H1 (cell line): ENCODE measurements at regions not wholly inside any gene's neighbourhood (a gene's known extent, or its start where the extent isn't known, plus 50 kb on each side); places are given as distances from the start of the nearest gene placed in this dataset.

Source experiments
- CTCF ChIA-PET: fragments of 300-600 bp; sonication (Branson Sonifier 250); formaldehyde crosslinking; loops from one replicate; lab custom pipeline; 2021; ENCODE audit not compliant: partially characterized antibody; lab: Charles Lee
- POLR2A ChIA-PET: fragments of 300-600 bp; sonication (Branson Sonifier 250); formaldehyde crosslinking; loops from one replicate; lab custom pipeline; 2021; ENCODE audit warnings: inconsistent platforms; ENCODE audit not compliant: partially characterized antibody; lab: Charles Lee
- DNase-seq, 2 experiments: peaks; one replicate each; pipeline versions ENCODE4 v3.0.0 to v3.0.0-alpha.2; 2010 to 2022; ENCODE audit warnings: low spot score in 2 of 2, low read depth in 1 of 2, mixed read lengths in 1 of 2
- FAIRE-seq: peaks from 2 replicates; lab custom pipeline; 2011; peaks lifted over from hg19 to GRCh38; lab: Jason Lieb, UNC
- H2AFZ ChIP-seq: 2 replicates; pipeline ENCODE4 v1.8.1; 2012; ENCODE audit warnings: low read length, inconsistent platforms
- H2AK5ac ChIP-seq: 2 replicates; pipeline ENCODE4 v1.6.1; 2013; ENCODE audit warnings: low read depth, low read length
- H2BK120ac ChIP-seq: replicated peaks from 2 replicates; pipeline ENCODE3; 2013; ENCODE audit warnings: low read depth, low read length, inconsistent platforms
- H2BK12ac ChIP-seq: 2 replicates; pipeline ENCODE4 v1.6.1; 2013; ENCODE audit warnings: low read depth, low read length
- H2BK15ac ChIP-seq: 2 replicates; pipeline ENCODE4 v1.6.1; 2013; ENCODE audit warnings: low read length
- H2BK20ac ChIP-seq: 2 replicates; pipeline ENCODE4 v1.6.1; 2013; ENCODE audit warnings: low read length
- H2BK5ac ChIP-seq: 2 replicates; pipeline ENCODE4 v1.6.1; 2013; ENCODE audit warnings: low read depth, low read length
- H3K14ac ChIP-seq: 2 replicates; pipeline ENCODE4 v1.6.1; 2013; ENCODE audit warnings: inconsistent platforms; ENCODE audit not compliant: insufficient read length
- H3K18ac ChIP-seq: 2 replicates; pipeline ENCODE4 v1.6.1; 2013; ENCODE audit warnings: low read length; ENCODE audit errors: extremely low read depth
- H3K23ac ChIP-seq: 2 replicates; pipeline ENCODE4 v1.6.1; 2013; ENCODE audit warnings: inconsistent platforms; ENCODE audit not compliant: insufficient read length
- H3K23me2 ChIP-seq: 2 replicates; pipeline ENCODE4 v1.6.1; 2013; ENCODE audit warnings: low read depth, low read length
- H3K27ac ChIP-seq: 2 replicates; pipeline ENCODE4 v1.6.1; 2011; ENCODE audit warnings: low read depth, low read length, inconsistent platforms
- H3K27me3 ChIP-seq, 4 experiments: replicated peaks in 1 of 4; 1 replicate in 1 of 4; 2 replicates in 3 of 4; pipeline versions ENCODE4 v1.6.1 to v1.8.1; 2011 to 2013; ENCODE audit warnings: low read length in 3 of 4, mild to moderate bottlenecking in 3 of 4, inconsistent platforms in 2 of 4, mixed read lengths in 2 of 4, moderate library complexity in 1 of 4; ENCODE audit not compliant: control insufficient read depth in 3 of 4, insufficient read depth in 3 of 4; ENCODE audit errors: extremely low read depth in 1 of 4
- H3K36me3 ChIP-seq, 4 experiments: 2 replicates each; pipeline versions ENCODE4 v1.6.1 to v1.8.1; 2011 to 2013; ENCODE audit warnings: mild to moderate bottlenecking in 4 of 4, low read length in 3 of 4, moderate library complexity in 2 of 4, control low read depth in 1 of 4, inconsistent platforms in 1 of 4; ENCODE audit not compliant: insufficient read depth in 4 of 4, control insufficient read depth in 2 of 4
- H3K4ac ChIP-seq: replicated peaks from 2 replicates; pipeline ENCODE3; 2013; ENCODE audit warnings: low read length, low read depth, mixed read lengths, inconsistent platforms; ENCODE audit not compliant: insufficient read length
- H3K4me1 ChIP-seq, 4 experiments: replicated peaks in 1 of 4; 1 replicate in 1 of 4; 2 replicates in 3 of 4; pipeline versions ENCODE4 v1.6.1 to v1.8.1; 2011 to 2013; ENCODE audit warnings: low read length in 3 of 4, inconsistent platforms in 2 of 4, mixed read lengths in 1 of 4; ENCODE audit not compliant: insufficient read depth in 4 of 4, control insufficient read depth in 3 of 4
- H3K4me2 ChIP-seq, 2 experiments: 2 replicates each; pipeline versions ENCODE4 v1.6.1 to v1.8.1; 2011 to 2013; ENCODE audit warnings: low read depth in 2 of 2, low read length in 2 of 2, control low read depth in 1 of 2, inconsistent platforms in 1 of 2, mild to moderate bottlenecking in 1 of 2; ENCODE audit not compliant: insufficient read depth in 1 of 2
- H3K4me3 ChIP-seq, 4 experiments: fragments of 200-600, 300-600 bp in 1 of 4; sonication (generic), shearing (Covaris generic), sonication (Bioruptor Twin) in 1 of 4; 2 replicates each; pipeline versions ENCODE4 v1.5.1 to v1.8.1; 2011 to 2016; ENCODE audit warnings: low read length in 4 of 4, low read depth in 3 of 4, control low read depth in 2 of 4, inconsistent platforms in 2 of 4, mild to moderate bottlenecking in 2 of 4, mixed read lengths in 1 of 4, moderate library complexity in 1 of 4; ENCODE audit not compliant: insufficient read depth in 2 of 4; ENCODE audit errors: extremely low read depth in 1 of 4
- H3K56ac ChIP-seq: replicated peaks from 2 replicates; pipeline ENCODE3; 2013; ENCODE audit warnings: low read depth, mild to moderate bottlenecking, mixed read lengths, low read length, inconsistent platforms; ENCODE audit not compliant: insufficient read length
- H3K79me1 ChIP-seq: 2 replicates; pipeline ENCODE4 v1.6.1; 2013; ENCODE audit warnings: low read depth, low read length, control low read depth
- H3K79me2 ChIP-seq, 2 experiments: 2 replicates each; pipeline versions ENCODE4 v1.6.1 to v1.8.1; 2012 to 2013; ENCODE audit warnings: low read length in 2 of 2, mild to moderate bottlenecking in 2 of 2, inconsistent platforms in 1 of 2; ENCODE audit not compliant: insufficient read depth in 2 of 2, control insufficient read depth in 1 of 2
- H3K9ac ChIP-seq, 4 experiments: replicated peaks in 1 of 4; 1 replicate in 1 of 4; 2 replicates in 3 of 4; pipeline versions ENCODE4 v1.6.1 to v1.8.1; 2011 to 2013; ENCODE audit warnings: low read depth in 3 of 4, low read length in 3 of 4, control low read depth in 2 of 4, mild to moderate bottlenecking in 2 of 4, moderate library complexity in 2 of 4, inconsistent platforms in 1 of 4; ENCODE audit errors: extremely low read depth in 1 of 4
- H3K9me3 ChIP-seq, 2 experiments: 2 replicates each; pipeline versions ENCODE4 v1.6.1 to v1.8.1; 2012 to 2013; ENCODE audit warnings: mild to moderate bottlenecking in 2 of 2, moderate library complexity in 2 of 2, control low read depth in 1 of 2, inconsistent platforms in 1 of 2, low read depth in 1 of 2, low read length in 1 of 2, mixed read lengths in 1 of 2; ENCODE audit not compliant: insufficient read depth in 2 of 2
- H4K20me1 ChIP-seq, 2 experiments: replicated peaks in 1 of 2; 2 replicates each; pipeline versions ENCODE3 to v1.8.1; 2011 to 2013; ENCODE audit warnings: inconsistent platforms in 2 of 2, low read length in 2 of 2, mild to moderate bottlenecking in 1 of 2; ENCODE audit not compliant: insufficient read depth in 2 of 2, control insufficient read depth in 1 of 2
- H4K5ac ChIP-seq: 2 replicates; pipeline ENCODE4 v1.6.1; 2013; ENCODE audit warnings: low read length, low read depth, mixed read lengths, inconsistent platforms; ENCODE audit not compliant: insufficient read length
- H4K8ac ChIP-seq: 2 replicates; pipeline ENCODE4 v1.8.0; 2013; ENCODE audit warnings: mild to moderate bottlenecking, moderate library complexity, low read length, inconsistent platforms; ENCODE audit not compliant: insufficient read depth; ENCODE audit errors: extremely low read depth
- H4K91ac ChIP-seq: replicated peaks from 2 replicates; pipeline ENCODE3; 2013; ENCODE audit warnings: low read length, mixed read lengths, inconsistent platforms; ENCODE audit not compliant: insufficient read length
- BRCA1 ChIP-seq: IDR thresholded peaks from 2 replicates; pipeline ENCODE4 v1.6.1; 2012; ENCODE audit warnings: low read depth, low read length, improper control_type of control experiment
- EP300 ChIP-seq, 2 experiments: IDR thresholded peaks; 1 replicate in 1 of 2; 2 replicates in 1 of 2; pipeline ENCODE4 v1.6.1; 2011 to 2012; ENCODE audit warnings: low read depth in 2 of 2, low read length in 2 of 2, mild to moderate bottlenecking in 2 of 2, borderline replicate concordance in 1 of 2, inconsistent platforms in 1 of 2, moderate library complexity in 1 of 2
- GTF2F1 ChIP-seq: IDR thresholded peaks from 2 replicates; pipeline ENCODE4 v1.6.1; 2012; ENCODE audit warnings: low read depth, low read length, improper control_type of control experiment, borderline replicate concordance
- HDAC2 ChIP-seq, 2 experiments: fragments of 300-600 bp in 1 of 2; sonication (generic) in 1 of 2; IDR thresholded peaks; 2 replicates each; pipeline ENCODE4 v1.6.1; 2011 to 2012; ENCODE audit warnings: low read depth in 2 of 2, low read length in 2 of 2, mild to moderate bottlenecking in 2 of 2, moderate library complexity in 2 of 2, borderline replicate concordance in 1 of 2, inconsistent platforms in 1 of 2
- KDM4A ChIP-seq: IDR thresholded peaks from one replicate; pipeline ENCODE4 v1.7.1; 2012; ENCODE audit warnings: low read depth, mild to moderate bottlenecking, moderate library complexity, low read length, inconsistent platforms; ENCODE audit not compliant: severe bottlenecking
- POLR2A ChIP-seq, 2 experiments: IDR thresholded peaks; 1 replicate in 1 of 2; 2 replicates in 1 of 2; pipeline ENCODE4 v1.6.1; 2011; ENCODE audit warnings: low read depth in 2 of 2, low read length in 2 of 2, mild to moderate bottlenecking in 2 of 2; ENCODE audit errors: control extremely low read depth in 1 of 2
- SIN3A ChIP-seq, 2 experiments: IDR thresholded peaks in 1 of 2; conservative IDR thresholded peaks in 1 of 2; 2 replicates each; pipeline ENCODE4 v1.6.1; 2011 to 2012; ENCODE audit warnings: low read length in 2 of 2, improper control_type of control experiment in 1 of 2, low read depth in 1 of 2, mild to moderate bottlenecking in 1 of 2
- SRF ChIP-seq: IDR thresholded peaks from 2 replicates; pipeline ENCODE4 v1.6.1; 2011; ENCODE audit warnings: mild to moderate bottlenecking, low read depth, low read length, moderate library complexity
- TAF1 ChIP-seq: IDR thresholded peaks from 2 replicates; pipeline ENCODE4 v1.6.1; 2011; ENCODE audit warnings: mild to moderate bottlenecking, low read depth, low read length
- TAF7 ChIP-seq: optimal IDR thresholded peaks from 2 replicates; pipeline ENCODE3; 2011; ENCODE audit warnings: low read depth, mild to moderate bottlenecking, inconsistent platforms, low read length, moderate library complexity, borderline replicate concordance
- YY1 ChIP-seq: IDR thresholded peaks from 2 replicates; pipeline ENCODE4 v1.6.1; 2011; ENCODE audit warnings: low read depth, mild to moderate bottlenecking, low read length
- WGBS, 2 experiments: shearing (Covaris generic) in 1 of 2; methylation state at CpG; one replicate each; pipeline versions ENCODE4 v1.1.6 to v1.1.7; 2013 to 2015; ENCODE audit warnings: low lambda C conversion rate in 2 of 2, mixed read lengths in 2 of 2, inconsistent platforms in 1 of 2, low coverage in 1 of 2, missing lambda C conversion rate in 1 of 2; ENCODE audit not compliant: insufficient replicate concordance in 2 of 2, insufficient coverage in 1 of 2, insufficient read length in 1 of 2; ENCODE audit errors: extremely low coverage in 1 of 2, missing lambda C conversion rate in 1 of 2; 5-methylcytosine and 5-hydroxymethylcytosine counted together

GRCh38 chr11:43580735-43581369, 99.7 kb upstream of the HSD17B12 start:
- no peaks in the 10 kb centered on the region for H3K36me3 ChIP-seq
- FAIRE-seq (peak; percentile 32), DNase-seq (peak in 1 of 2 experiments; percentile 76)
- H2BK15ac ChIP-seq = no peak overlapping the region
- H4K8ac ChIP-seq = no peak overlapping the region
- H3K9me3 ChIP-seq = no peaks in the 10 kb centered on the region
- peak overlapping the region; percentile 51 to 90 (median 79) for H3K4me3 ChIP-seq
- H3K79me1 ChIP-seq = no peaks in the 10 kb centered on the region
- ChIA-PET POLR2A (interaction anchor here (0.8 to 2.0 kb wide), 5 partner anchors 25 to 100 kb away, joined by 3 to 6 read pairs (median 4); partner anchors contain the start of gene HSD17B12), CTCF (interaction anchor here (2.1 to 25.5 kb wide), 3 partner anchors 22 to 105 kb away, joined by 4 to 646 read pairs (median 6); no protein-coding TSS in a partner anchor)
- H3K23me2 ChIP-seq = peaks cover 23% of the 10 kb centered on the region
- H3K27me3 ChIP-seq = peaks cover 67 to 90% (median 86%) of the 10 kb centered on the region in 4 experiments
- no peak overlapping the region for H2BK12ac ChIP-seq
- no peak overlapping the region for H2BK120ac ChIP-seq
- peak overlapping the region; percentile 98 to 99 for H3K4me2 ChIP-seq
- H2AK5ac ChIP-seq = no peak overlapping the region
- no peak overlapping the region for H2BK5ac ChIP-seq
- 2% methylated on average over 39 of the region's 39 CpGs; no CpG with 5 or more reads in 1 of the 2 experiments for WGBS, 2 experiments
- H3K56ac ChIP-seq = no peak overlapping the region
- no peak overlapping the region for H3K27ac ChIP-seq
- no peak overlapping the region for H4K5ac ChIP-seq
- H4K91ac ChIP-seq = no peak overlapping the region
- H3K14ac ChIP-seq = no peak overlapping the region
- H2AFZ ChIP-seq = no peak overlapping the region; the same call in 1 of the 2 replicates
- no peaks in the 10 kb centered on the region for H3K79me2 ChIP-seq
- H2BK20ac ChIP-seq = no peak overlapping the region
- no peak overlapping the region for H3K23ac ChIP-seq
- H3K18ac ChIP-seq = peak overlapping the region; percentile 48
- H4K20me1 ChIP-seq = peaks cover 4 to 14% of the 10 kb centered on the region in 2 experiments
- no peak overlapping the region for H3K4ac ChIP-seq
- no peak overlapping the region; a peak in 1 of 7 replicates for H3K9ac ChIP-seq
- peaks cover 3 to 39% (median 12%) of the 10 kb centered on the region in 4 experiments for H3K4me1 ChIP-seq
- peak; percentile 59 for TF ChIP-seq TAF7
- no peak for TF ChIP-seq GTF2F1
- no peak for TF ChIP-seq YY1
- peak in 1 of 2 experiments; percentile 19; a peak in 1 of 4 replicates for TF ChIP-seq SIN3A (conservative IDR thresholded peaks at IDR 0.05 in 1 of 2, IDR thresholded peaks at IDR 0.05 in 1 of 2; ENCODE audit: low read depth in 1 of 2, low read length in 2 of 2)
- TF ChIP-seq BRCA1 = no peak
- TF ChIP-seq KDM4A = peak; percentile 65
- TF ChIP-seq SRF = no peak
- TF ChIP-seq POLR2A (IDR thresholded peaks at IDR 0.05; ENCODE audit: control extremely low read depth in 1 of 2, low read depth in 2 of 2, low read length in 2 of 2) = 0 out of 3 replicates have a peak, but pooled peaks of 1 of the 2 experiments have one; percentile 18
- TF ChIP-seq EP300 (IDR thresholded peaks at IDR 0.05; ENCODE audit: borderline replicate concordance in 1 of 2, low read depth in 2 of 2, low read length in 2 of 2) = no peak
- 0 out of 4 replicates have a peak, but pooled peaks of 1 of the 2 experiments have one; percentile 49 for TF ChIP-seq HDAC2 (IDR thresholded peaks at IDR 0.05; ENCODE audit: borderline replicate concordance in 1 of 2, low read depth in 2 of 2, low read length in 2 of 2)
- peak; percentile 71; the same call in 1 of the 2 replicates for TF ChIP-seq TAF1
